Breast epithelium (tissue), 4 donors: ENCODE measurements at regions not wholly inside any gene's neighbourhood (a gene's known extent, or its start where the extent isn't known, plus 50 kb on each side); places are given as distances from the start of the nearest gene placed in this dataset.

ENCODE experiments used
- DNase-seq, 2 donors: peaks; one replicate each; pipeline ENCODE4 v3.0.0-alpha.2; 2019; ENCODE audit warnings: low spot score in 2 of 2
- H3K27ac ChIP-seq, 2 donors: fragments of 200-600 bp; sonication (generic) in 1 of 2; one replicate each; pipeline ENCODE4 v1.5.1; 2016 to 2019; ENCODE audit warnings: mild to moderate bottlenecking in 1 of 2
- H3K27me3 ChIP-seq, 2 donors: fragments of 200-600 bp; sonication (generic) in 1 of 2; one replicate each; pipeline versions ENCODE4 v1.5.1 to v1.6.0; 2017 to 2019; ENCODE audit warnings: control low read depth in 1 of 2, mild to moderate bottlenecking in 1 of 2
- H3K36me3 ChIP-seq: fragments of 200-600 bp; one replicate; pipeline ENCODE4 v1.5.1; 2019
- H3K4me1 ChIP-seq, 2 donors: fragments of 200-600 bp; sonication (generic); one replicate each; pipeline ENCODE4 v1.5.1; 2016 to 2019; ENCODE audit warnings: control low read depth in 1 of 2
- H3K4me3 ChIP-seq, 3 donors: fragments of 200-600 bp; sonication (generic); 1 replicate in 2 of 3; 2 replicates in 1 of 3; pipeline ENCODE4 v1.5.1; 2016 to 2019; ENCODE audit warnings: mild to moderate bottlenecking in 3 of 3, moderate library complexity in 2 of 3
- H3K9me3 ChIP-seq, 2 donors: fragments of 200-600 bp; sonication (generic) in 1 of 2; one replicate each; pipeline ENCODE4 v1.5.1; 2016 to 2019; ENCODE audit warnings: control low read depth in 1 of 2
- CTCF ChIP-seq, 3 donors: fragments of 450-650 bp; IDR thresholded peaks; one replicate each; pipeline ENCODE4 v1.5.1; 2016 to 2017; ENCODE audit warnings: antibody characterized with exemption in 3 of 3, mild to moderate bottlenecking in 3 of 3, moderate library complexity in 3 of 3
- POLR2A ChIP-seq: fragments of 450-650 bp; IDR thresholded peaks from one replicate; pipeline ENCODE4 v1.6.1; 2016; ENCODE audit warnings: antibody characterized with exemption, mild to moderate bottlenecking, moderate library complexity
- POLR2AphosphoS5 ChIP-seq, 3 donors: sonication (generic); formaldehyde crosslinking; IDR thresholded peaks; one replicate each; pipeline ENCODE4 v1.6.1; 2017; ENCODE audit warnings: antibody characterized with exemption in 3 of 3
- intact Hi-C: fragments of 100-400 bp; cut with DNase I; formaldehyde crosslinking; loops from one replicate; pipeline ENCODE4 v1.15.1; 2023; ENCODE audit warnings: low total_unique reads

DNA sequence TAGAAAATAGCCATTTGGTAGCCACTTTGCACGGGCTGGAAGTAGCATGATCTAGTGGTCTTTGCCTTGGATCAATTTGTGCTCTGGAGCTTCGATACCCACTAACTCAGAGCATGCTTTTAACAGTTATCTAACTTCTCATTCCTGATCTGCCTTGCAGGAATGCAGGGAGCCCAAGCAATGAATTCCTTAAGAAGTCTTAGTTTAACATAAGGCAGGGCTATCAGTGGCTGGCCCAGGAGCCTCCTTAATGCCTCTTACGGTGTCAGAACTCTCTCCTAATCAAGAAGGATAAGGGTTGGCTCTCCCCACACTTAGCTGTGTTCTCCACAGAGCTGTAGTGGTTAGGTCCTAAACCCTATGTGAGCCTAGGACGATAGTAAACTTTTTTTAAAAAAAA, 95.8 kb upstream of the TBCA start:
- H3K27me3 ChIP-seq, result no peaks in the 10 kb centered on the region
- H3K27ac ChIP-seq, result no peak overlapping the region
- no peak for TF ChIP-seq POLR2AphosphoS5 (IDR thresholded peaks at IDR 0.05)
- TF ChIP-seq CTCF (IDR thresholded peaks at IDR 0.05), result no peak
- TF ChIP-seq POLR2A, result no peak
- H3K4me3 ChIP-seq, result no peak overlapping the region
- no peaks in the 10 kb centered on the region for H3K36me3 ChIP-seq
- H3K9me3 ChIP-seq, result no peaks in the 10 kb centered on the region
- no peak for DNase-seq
- intact Hi-C loops, result no loop called here
- H3K4me1 ChIP-seq, result no peaks in the 10 kb centered on the region

GRCh38 chr5:77871016-77871415, 94.9 kb upstream of the TBCA start:
- H3K27ac ChIP-seq, result no peak overlapping the region
- DNase-seq, result no peak
- H3K9me3 ChIP-seq, result no peaks in the 10 kb centered on the region
- no peaks in the 10 kb centered on the region for H3K36me3 ChIP-seq
- H3K27me3 ChIP-seq, result no peaks in the 10 kb centered on the region
- H3K4me1 ChIP-seq, result no peaks in the 10 kb centered on the region
- intact Hi-C loops, result no loop called here
- TF ChIP-seq POLR2AphosphoS5 (IDR thresholded peaks at IDR 0.05), result no peak
- TF ChIP-seq POLR2A, result no peak
- no peak for TF ChIP-seq CTCF (IDR thresholded peaks at IDR 0.05)
- no peak overlapping the region for H3K4me3 ChIP-seq

- no peak for DNase-seq
- no peak for TF ChIP-seq POLR2AphosphoS5 (IDR thresholded peaks at IDR 0.05)
- no peak for TF ChIP-seq CTCF (IDR thresholded peaks at IDR 0.05)
- no peak for TF ChIP-seq POLR2A
- Histone ChIP-seq H3K4me3 (no peak overlapping the region), H3K27me3 (no peaks in the 10 kb centered on the region), H3K27ac (no peak overlapping the region), H3K4me1 (no peaks in the 10 kb centered on the region), H3K36me3 (no peaks in the 10 kb centered on the region), H3K9me3 (no peaks in the 10 kb centered on the region)
- intact Hi-C loops, result loop anchor here (10.0 kb wide), 1 partner anchor 556 kb away; no protein-coding TSS in a partner anchor
These were observed 93.1 kb upstream of the TBCA start for GRCh38 chr5:77869116-77869798.

- intact Hi-C loops, result loop anchor here (10.0 kb wide), 1 partner anchor 557 kb away; no protein-coding TSS in a partner anchor
- no peaks in the 10 kb centered on the region for H3K4me1 ChIP-seq
- no peak overlapping the region for H3K27ac ChIP-seq
- no peaks in the 10 kb centered on the region for H3K27me3 ChIP-seq
- no peak for DNase-seq
- no peak overlapping the region for H3K4me3 ChIP-seq
- H3K36me3 ChIP-seq, result no peaks in the 10 kb centered on the region
- no peaks in the 10 kb centered on the region for H3K9me3 ChIP-seq
- TF ChIP-seq CTCF (IDR thresholded peaks at IDR 0.05), result no peak
- TF ChIP-seq POLR2A, result no peak
- TF ChIP-seq POLR2AphosphoS5 (IDR thresholded peaks at IDR 0.05), result no peak
These were observed 91.8 kb upstream of the TBCA start for GRCh38 chr5:77867914-77868313.

DNA sequence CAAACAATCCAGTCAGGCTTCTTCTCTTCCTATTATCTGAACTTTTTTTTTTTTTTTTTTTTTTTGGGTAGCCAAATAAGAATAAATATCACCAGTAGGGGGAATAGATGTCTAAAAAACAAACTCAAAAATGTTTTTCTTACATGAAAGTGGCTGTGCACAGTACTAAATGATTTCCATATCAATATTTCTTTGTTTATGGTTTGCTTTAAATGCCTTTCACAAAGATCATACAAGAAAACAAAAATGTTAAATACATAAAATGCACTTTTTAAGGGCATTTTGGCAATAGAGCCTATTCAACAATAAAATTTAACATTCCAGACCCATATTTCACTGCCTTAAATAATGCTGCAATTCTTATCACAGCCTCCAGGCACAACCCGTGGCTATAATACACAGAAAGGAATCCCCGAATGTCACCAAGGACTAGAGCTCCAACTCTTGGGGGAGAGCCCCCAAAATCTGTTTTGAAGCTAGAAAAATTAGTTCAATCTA, 91.1 kb upstream of the TBCA start:
- Histone ChIP-seq H3K27me3 (no peaks in the 10 kb centered on the region), H3K36me3 (no peaks in the 10 kb centered on the region), H3K4me1 (no peaks in the 10 kb centered on the region), H3K9me3 (no peaks in the 10 kb centered on the region), H3K27ac (no peak overlapping the region), H3K4me3 (no peak overlapping the region)
- no peak for TF ChIP-seq CTCF (IDR thresholded peaks at IDR 0.05)
- no peak for TF ChIP-seq POLR2A
- TF ChIP-seq POLR2AphosphoS5 (IDR thresholded peaks at IDR 0.05), result no peak
- intact Hi-C loops, result loop anchor here (10.0 kb wide), 1 partner anchor 558 kb away; no protein-coding TSS in a partner anchor
- no peak for DNase-seq
